ENCODE measurements at regions not wholly inside any gene's neighbourhood (a gene's known extent, or its start where the extent isn't known, plus 50 kb on each side); places are given as distances from the start of the nearest gene placed in this dataset.

- TF ChIP-seq POLR2A (IDR thresholded peaks at IDR 0.05; ENCODE audit: low read depth, low read length) (no peak), TAF1 (IDR thresholded peaks at IDR 0.05; ENCODE audit: low read depth, low read length) (no peak), POLR2AphosphoS5 (IDR thresholded peaks at IDR 0.05; ENCODE audit: low read depth, low read length) (no peak)
Measured at GRCh38 chr2:129892773-129893172, 86.7 kb upstream of the RAB6C start.
